GM12878 (cell line): ENCODE measurements at regions not wholly inside any gene's neighbourhood (a gene's known extent, or its start where the extent isn't known, plus 50 kb on each side); places are given as distances from the start of the nearest gene placed in this dataset.

Experiments used
- ATAC-seq: fragments of 200-7000 bp; cut with Tn5 transposase; 3 replicates; pipeline ENCODE4 v1.9.1; 2020; ENCODE audit warnings: mild to moderate bottlenecking, moderate library complexity
- BruUV-seq: library from RNA; stranded (reverse); fragments of 400-500 nt; replicated peaks from 2 replicates; lab custom pipeline; 2021; lab: Mats Ljungman, UMichigan
- CTCF ChIA-PET: fragments of 300-600 bp; sonication (Branson Sonifier 250); formaldehyde crosslinking; extraction: SDS; loops from one replicate; lab custom pipeline; 2021; ENCODE audit warnings: inconsistent platforms; lab: Yijun Ruan, JAX
- POLR2A ChIA-PET: fragments of 350-600 bp; formaldehyde crosslinking; extraction: SDS; loops from one replicate; lab custom pipeline; 2021; ENCODE audit warnings: inconsistent platforms; lab: Charles Lee
- RAD21 ChIA-PET: fragments of 300-600 bp; sonication (Branson Sonifier 250); formaldehyde crosslinking; loops from one replicate; lab custom pipeline; 2023; ENCODE audit warnings: antibody characterized with exemption; ENCODE audit not compliant: unreplicated experiment; lab: Charles Lee
- SMC1A ChIA-PET: fragments of 300-600 bp; sonication (Branson Sonifier 250); formaldehyde crosslinking; loops from one replicate; lab custom pipeline; 2023; ENCODE audit not compliant: unreplicated experiment, uncharacterized antibody; lab: Charles Lee
- DNase-seq: peaks from one replicate; pipeline ENCODE4 v3.0.0-alpha.2; 2011; ENCODE audit warnings: low read depth, low spot score
- FAIRE-seq: peaks from 3 replicates; lab custom pipeline; 2011; peaks lifted over from hg19 to GRCh38; lab: Jason Lieb, UNC
- H2AFZ ChIP-seq: 2 replicates; pipeline ENCODE4 v1.6.0; 2011; ENCODE audit warnings: low read depth, low read length, control low read depth; ENCODE audit not compliant: control insufficient read depth
- H3K27ac ChIP-seq: 2 replicates; pipeline ENCODE4 v1.5.1; 2011; ENCODE audit warnings: control low read depth; ENCODE audit not compliant: control insufficient read depth, insufficient read depth
- H3K27me3 ChIP-seq, 2 experiments: replicated peaks in 1 of 2; 2 replicates each; pipeline versions ENCODE4 v1.6.0 to v1.6.1; 2011; ENCODE audit warnings: low read length in 1 of 2; ENCODE audit not compliant: control insufficient read depth in 2 of 2, insufficient read depth in 2 of 2
- H3K36me3 ChIP-seq, 2 experiments: 2 replicates each; pipeline ENCODE4 v1.5.1; 2011; ENCODE audit warnings: low read length in 1 of 2; ENCODE audit not compliant: control insufficient read depth in 2 of 2, insufficient read depth in 2 of 2
- H3K4me1 ChIP-seq: 2 replicates; pipeline ENCODE4 v1.6.1; 2011; ENCODE audit warnings: mild to moderate bottlenecking, low read length, moderate library complexity, mixed read lengths; ENCODE audit not compliant: control insufficient read depth, insufficient read depth
- H3K4me2 ChIP-seq: 2 replicates; pipeline ENCODE4 v1.6.0; 2011; ENCODE audit warnings: control low read depth; ENCODE audit not compliant: control insufficient read depth, insufficient read depth
- H3K4me3 ChIP-seq: fragments of 200-600 bp; sonication (generic); 2 replicates; pipeline ENCODE4 v1.5.1; 2016
- H3K79me2 ChIP-seq: 2 replicates; pipeline ENCODE4 v1.6.0; 2011; ENCODE audit warnings: low read length; ENCODE audit not compliant: control insufficient read depth, insufficient read depth
- H3K9ac ChIP-seq: 2 replicates; pipeline ENCODE4 v1.8.0; 2011; ENCODE audit warnings: low read length, control low read depth, mixed read lengths; ENCODE audit not compliant: control insufficient read depth, insufficient read depth
- H3K9me3 ChIP-seq: replicated peaks from 3 replicates; pipeline ENCODE4 v1.5.1; 2011; ENCODE audit warnings: mild to moderate bottlenecking, low read length; ENCODE audit not compliant: control insufficient read depth, insufficient read depth
- H4K20me1 ChIP-seq: 2 replicates; pipeline ENCODE4 v1.6.0; 2011; ENCODE audit not compliant: control insufficient read depth, insufficient read depth
- FOXK2 ChIP-seq: fragments of 450-650 bp; IDR thresholded peaks from 2 replicates; pipeline ENCODE4 v1.6.1; 2017; ENCODE audit warnings: mild to moderate bottlenecking, moderate library complexity
- GABPA ChIP-seq: IDR thresholded peaks from 2 replicates; pipeline ENCODE4 v1.6.1; 2014; ENCODE audit warnings: antibody characterized with exemption, low read depth, mild to moderate bottlenecking, inconsistent platforms
- MXI1 ChIP-seq: fragments of 150-350 bp; IDR thresholded peaks from 2 replicates; pipeline ENCODE4 v1.6.1; 2011; ENCODE audit warnings: low read depth, mild to moderate bottlenecking, inconsistent platforms, low read length, improper control_type of control experiment
- RCOR1 ChIP-seq: conservative IDR thresholded peaks from 2 replicates; pipeline ENCODE4 v1.6.1; 2012; ENCODE audit warnings: low read depth, low read length, improper control_type of control experiment
- SPI1 ChIP-seq: IDR thresholded peaks from 2 replicates; pipeline ENCODE4 v1.6.1; 2011; ENCODE audit warnings: low read depth, mild to moderate bottlenecking, low read length, moderate library complexity, borderline replicate concordance; ENCODE audit not compliant: insufficient read depth
- TCF7 ChIP-seq: IDR thresholded peaks from 2 replicates; pipeline ENCODE4 v1.6.1; 2014; ENCODE audit warnings: antibody characterized with exemption, borderline replicate concordance
- ZZZ3 ChIP-seq: IDR thresholded peaks from 2 replicates; pipeline ENCODE4 v1.6.1; 2011; ENCODE audit warnings: low read depth; ENCODE audit not compliant: control insufficient read depth, insufficient read length
- WGBS: methylation state at CpG from one replicate; pipeline ENCODE4 v1.1.6; 2016; ENCODE audit warnings: low lambda C conversion rate; ENCODE audit not compliant: insufficient replicate concordance, insufficient coverage; ENCODE audit errors: missing lambda C conversion rate; 5-methylcytosine and 5-hydroxymethylcytosine counted together
- in situ Hi-C: fragments of 300-500 bp; cut with MboI; formaldehyde crosslinking; loops from 9 replicates; pipeline ENCODE4 v1.14.3; 2018; ENCODE audit warnings: mixed read lengths
- intact Hi-C: fragments of 100-400 bp; cut with micrococcal nuclease; formaldehyde crosslinking; loops from one replicate; pipeline ENCODE4 v1.14.2; 2022; ENCODE audit not compliant: unreplicated experiment
- TF ChIP-seq, protein P1 (sequence below): fragments of 450-650 bp; formaldehyde crosslinking; IDR thresholded peaks from 2 replicates; pipeline ENCODE4 v1.5.0; 2022; ENCODE audit warnings: mild to moderate bottlenecking, missing genetic modification characterization
- TF ChIP-seq, protein P2 (sequence below): IDR thresholded peaks from 2 replicates; pipeline ENCODE4 v1.6.1; 2012; ENCODE audit warnings: low read depth, low read length, improper control_type of control experiment
- TF ChIP-seq, protein P3 (sequence below): IDR thresholded peaks from 2 replicates; pipeline ENCODE4 v1.6.1; 2012; ENCODE audit warnings: mild to moderate bottlenecking, low read depth, low read length
- TF ChIP-seq, protein P4 (sequence below): fragments of 450-650 bp; IDR thresholded peaks from 2 replicates; pipeline ENCODE4 v1.6.1; 2016; ENCODE audit warnings: mild to moderate bottlenecking

DNA sequence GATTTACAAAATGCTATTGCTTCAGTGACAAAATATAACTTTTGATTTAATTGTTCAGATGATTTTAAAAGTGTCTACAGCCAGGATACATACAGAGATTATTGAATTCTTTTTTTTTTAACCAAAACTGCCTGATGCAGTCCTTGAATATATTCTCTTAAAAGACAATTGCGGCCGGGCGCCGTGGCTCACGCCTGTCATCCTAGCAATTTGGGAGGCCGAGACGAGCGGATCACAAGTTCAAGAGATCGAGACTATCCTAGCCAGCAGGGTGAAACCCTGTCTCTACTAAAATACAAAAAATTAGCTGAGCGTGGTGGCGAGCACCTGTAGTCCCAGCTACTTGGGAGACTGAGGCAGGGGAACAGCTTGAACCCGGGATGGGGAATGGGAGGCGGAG, 497.0 kb upstream of the FSIP2 start:
- Histone ChIP-seq H3K4me2 (no peak overlapping the region), H3K4me1 (no peaks in the 10 kb centered on the region), H3K4me3 (no peak overlapping the region), H3K27ac (no peak overlapping the region), H3K9ac (no peak overlapping the region), H3K9me3 (no peaks in the 10 kb centered on the region), H3K27me3 (no peaks in the 10 kb centered on the region), H3K36me3 (no peaks in the 10 kb centered on the region), H4K20me1 (no peaks in the 10 kb centered on the region), H3K79me2 (no peaks in the 10 kb centered on the region), H2AFZ (no peak overlapping the region)
- RAD21 ChIA-PET: no interaction called here
- DNase-seq (no peak), FAIRE-seq (no peak), ATAC-seq (no peak)
- SMC1A ChIA-PET: interaction anchor here (0.8 to 1.4 kb wide), 2 partner anchors 14 to 33 kb away, joined by 3 read pairs; no protein-coding TSS in a partner anchor
- in situ Hi-C loops: no loop called here
- WGBS: 45% methylated on average over 13 of the region's 13 CpGs
- POLR2A ChIA-PET: no interaction called here
- no TSS peak for BruUV-seq
- intact Hi-C loops: no loop called here
- CTCF ChIA-PET: interaction anchor here (0.7 kb wide), 1 partner anchor 39 kb away, joined by 3 read pairs; no protein-coding TSS in a partner anchor
- TF ChIP-seq, protein P1, sequence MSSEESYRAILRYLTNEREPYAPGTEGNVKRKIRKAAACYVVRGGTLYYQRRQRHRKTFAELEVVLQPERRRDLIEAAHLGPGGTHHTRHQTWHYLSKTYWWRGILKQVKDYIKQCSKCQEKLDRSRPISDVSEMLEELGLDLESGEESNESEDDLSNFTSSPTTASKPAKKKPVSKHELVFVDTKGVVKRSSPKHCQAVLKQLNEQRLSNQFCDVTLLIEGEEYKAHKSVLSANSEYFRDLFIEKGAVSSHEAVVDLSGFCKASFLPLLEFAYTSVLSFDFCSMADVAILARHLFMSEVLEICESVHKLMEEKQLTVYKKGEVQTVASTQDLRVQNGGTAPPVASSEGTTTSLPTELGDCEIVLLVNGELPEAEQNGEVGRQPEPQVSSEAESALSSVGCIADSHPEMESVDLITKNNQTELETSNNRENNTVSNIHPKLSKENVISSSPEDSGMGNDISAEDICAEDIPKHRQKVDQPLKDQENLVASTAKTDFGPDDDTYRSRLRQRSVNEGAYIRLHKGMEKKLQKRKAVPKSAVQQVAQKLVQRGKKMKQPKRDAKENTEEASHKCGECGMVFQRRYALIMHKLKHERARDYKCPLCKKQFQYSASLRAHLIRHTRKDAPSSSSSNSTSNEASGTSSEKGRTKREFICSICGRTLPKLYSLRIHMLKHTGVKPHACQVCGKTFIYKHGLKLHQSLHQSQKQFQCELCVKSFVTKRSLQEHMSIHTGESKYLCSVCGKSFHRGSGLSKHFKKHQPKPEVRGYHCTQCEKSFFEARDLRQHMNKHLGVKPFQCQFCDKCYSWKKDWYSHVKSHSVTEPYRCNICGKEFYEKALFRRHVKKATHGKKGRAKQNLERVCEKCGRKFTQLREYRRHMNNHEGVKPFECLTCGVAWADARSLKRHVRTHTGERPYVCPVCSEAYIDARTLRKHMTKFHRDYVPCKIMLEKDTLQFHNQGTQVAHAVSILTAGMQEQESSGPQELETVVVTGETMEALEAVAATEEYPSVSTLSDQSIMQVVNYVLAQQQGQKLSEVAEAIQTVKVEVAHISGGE (CRISPR knock-in tag): no peak
- TF ChIP-seq MXI1 (no peak), SPI1 (no peak), GABPA (no peak), TCF7 (no peak), RCOR1 (no peak), ZZZ3 (no peak), FOXK2 (no peak)
- TF ChIP-seq, protein P2, sequence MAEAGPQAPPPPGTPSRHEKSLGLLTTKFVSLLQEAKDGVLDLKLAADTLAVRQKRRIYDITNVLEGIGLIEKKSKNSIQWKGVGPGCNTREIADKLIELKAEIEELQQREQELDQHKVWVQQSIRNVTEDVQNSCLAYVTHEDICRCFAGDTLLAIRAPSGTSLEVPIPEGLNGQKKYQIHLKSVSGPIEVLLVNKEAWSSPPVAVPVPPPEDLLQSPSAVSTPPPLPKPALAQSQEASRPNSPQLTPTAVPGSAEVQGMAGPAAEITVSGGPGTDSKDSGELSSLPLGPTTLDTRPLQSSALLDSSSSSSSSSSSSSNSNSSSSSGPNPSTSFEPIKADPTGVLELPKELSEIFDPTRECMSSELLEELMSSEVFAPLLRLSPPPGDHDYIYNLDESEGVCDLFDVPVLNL: no peak
- TF ChIP-seq, protein P3, sequence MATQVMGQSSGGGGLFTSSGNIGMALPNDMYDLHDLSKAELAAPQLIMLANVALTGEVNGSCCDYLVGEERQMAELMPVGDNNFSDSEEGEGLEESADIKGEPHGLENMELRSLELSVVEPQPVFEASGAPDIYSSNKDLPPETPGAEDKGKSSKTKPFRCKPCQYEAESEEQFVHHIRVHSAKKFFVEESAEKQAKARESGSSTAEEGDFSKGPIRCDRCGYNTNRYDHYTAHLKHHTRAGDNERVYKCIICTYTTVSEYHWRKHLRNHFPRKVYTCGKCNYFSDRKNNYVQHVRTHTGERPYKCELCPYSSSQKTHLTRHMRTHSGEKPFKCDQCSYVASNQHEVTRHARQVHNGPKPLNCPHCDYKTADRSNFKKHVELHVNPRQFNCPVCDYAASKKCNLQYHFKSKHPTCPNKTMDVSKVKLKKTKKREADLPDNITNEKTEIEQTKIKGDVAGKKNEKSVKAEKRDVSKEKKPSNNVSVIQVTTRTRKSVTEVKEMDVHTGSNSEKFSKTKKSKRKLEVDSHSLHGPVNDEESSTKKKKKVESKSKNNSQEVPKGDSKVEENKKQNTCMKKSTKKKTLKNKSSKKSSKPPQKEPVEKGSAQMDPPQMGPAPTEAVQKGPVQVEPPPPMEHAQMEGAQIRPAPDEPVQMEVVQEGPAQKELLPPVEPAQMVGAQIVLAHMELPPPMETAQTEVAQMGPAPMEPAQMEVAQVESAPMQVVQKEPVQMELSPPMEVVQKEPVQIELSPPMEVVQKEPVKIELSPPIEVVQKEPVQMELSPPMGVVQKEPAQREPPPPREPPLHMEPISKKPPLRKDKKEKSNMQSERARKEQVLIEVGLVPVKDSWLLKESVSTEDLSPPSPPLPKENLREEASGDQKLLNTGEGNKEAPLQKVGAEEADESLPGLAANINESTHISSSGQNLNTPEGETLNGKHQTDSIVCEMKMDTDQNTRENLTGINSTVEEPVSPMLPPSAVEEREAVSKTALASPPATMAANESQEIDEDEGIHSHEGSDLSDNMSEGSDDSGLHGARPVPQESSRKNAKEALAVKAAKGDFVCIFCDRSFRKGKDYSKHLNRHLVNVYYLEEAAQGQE: no peak
- TF ChIP-seq, protein P4, sequence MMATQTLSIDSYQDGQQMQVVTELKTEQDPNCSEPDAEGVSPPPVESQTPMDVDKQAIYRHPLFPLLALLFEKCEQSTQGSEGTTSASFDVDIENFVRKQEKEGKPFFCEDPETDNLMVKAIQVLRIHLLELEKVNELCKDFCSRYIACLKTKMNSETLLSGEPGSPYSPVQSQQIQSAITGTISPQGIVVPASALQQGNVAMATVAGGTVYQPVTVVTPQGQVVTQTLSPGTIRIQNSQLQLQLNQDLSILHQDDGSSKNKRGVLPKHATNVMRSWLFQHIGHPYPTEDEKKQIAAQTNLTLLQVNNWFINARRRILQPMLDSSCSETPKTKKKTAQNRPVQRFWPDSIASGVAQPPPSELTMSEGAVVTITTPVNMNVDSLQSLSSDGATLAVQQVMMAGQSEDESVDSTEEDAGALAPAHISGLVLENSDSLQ: no peak
